Superior temporal gyrus (tissue), 1 donor: ENCODE measurements at regions not wholly inside any gene's neighbourhood (a gene's known extent, or its start where the extent isn't known, plus 50 kb on each side); places are given as distances from the start of the nearest gene placed in this dataset.
"Not testable (repeated sequence)": the region's sequence is repeated elsewhere in the genome, so short reads cannot be mapped to it uniquely, and the experiment has no call there.

ENCODE experiments used
- DNase-seq: peaks from one replicate; pipeline ENCODE4 v3.0.0-alpha.2; 2016; ENCODE audit errors: extremely low spot score

DNA sequence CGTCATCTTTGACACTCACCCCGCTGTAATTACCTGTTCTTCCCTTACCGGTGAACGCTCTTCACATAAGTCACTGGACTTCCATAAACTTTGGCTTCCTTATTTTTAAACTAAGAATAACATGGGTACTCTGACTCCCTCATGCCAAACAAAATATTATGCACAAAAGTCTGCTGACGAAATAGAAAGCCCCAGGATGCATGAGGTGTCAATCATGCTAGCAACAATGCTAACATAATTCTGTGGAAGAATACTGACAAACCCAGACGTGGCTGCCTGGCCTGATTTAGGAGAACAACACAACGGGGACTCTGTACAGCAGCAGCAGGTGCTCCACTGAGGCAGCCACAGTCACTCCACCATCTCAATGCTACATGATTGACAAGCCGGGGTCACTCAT lies 137.5 kb downstream of the CCDC71L start:
- DNase-seq = no peak

DNA sequence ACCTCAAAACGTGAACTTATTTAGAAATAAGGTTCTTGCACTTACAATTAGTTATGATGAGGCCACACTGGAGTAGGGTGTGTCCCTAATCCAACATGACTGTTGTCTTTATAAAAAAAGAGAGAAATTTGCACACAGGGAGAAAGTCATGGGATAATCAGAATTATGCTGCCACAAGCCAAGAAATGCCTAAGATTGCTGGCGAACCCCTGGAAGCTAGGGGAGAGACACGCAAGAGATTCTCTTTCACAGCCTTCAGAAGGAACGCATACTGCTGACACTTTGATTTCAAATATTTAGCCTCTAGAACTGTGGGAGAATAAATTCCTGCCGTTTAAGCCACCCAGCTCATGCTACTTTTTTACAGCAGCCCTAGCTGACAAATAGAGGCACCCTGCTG lies 138.3 kb downstream of the CCDC71L start:
- no peak for DNase-seq

DNA sequence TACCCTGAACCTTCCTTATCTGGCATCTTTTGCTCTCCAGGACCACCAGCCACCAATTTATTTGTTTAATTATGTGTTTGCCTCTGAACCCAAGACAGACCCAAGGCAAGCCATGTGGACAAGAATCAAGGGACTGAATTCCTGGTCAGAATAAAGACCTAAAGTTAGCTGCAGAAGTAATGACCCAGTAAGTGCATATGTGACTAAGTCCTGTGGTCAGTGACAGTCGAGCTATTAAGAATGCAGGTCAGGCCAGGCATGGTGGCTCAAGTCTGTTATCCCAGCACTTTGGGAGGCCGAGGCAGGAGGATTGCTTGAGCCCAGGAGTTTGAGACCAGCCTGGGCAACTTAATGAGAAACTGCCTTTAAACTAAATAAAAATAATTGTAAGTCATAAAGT lies 139.4 kb downstream of the CCDC71L start:
- DNase-seq = no peak

DNA sequence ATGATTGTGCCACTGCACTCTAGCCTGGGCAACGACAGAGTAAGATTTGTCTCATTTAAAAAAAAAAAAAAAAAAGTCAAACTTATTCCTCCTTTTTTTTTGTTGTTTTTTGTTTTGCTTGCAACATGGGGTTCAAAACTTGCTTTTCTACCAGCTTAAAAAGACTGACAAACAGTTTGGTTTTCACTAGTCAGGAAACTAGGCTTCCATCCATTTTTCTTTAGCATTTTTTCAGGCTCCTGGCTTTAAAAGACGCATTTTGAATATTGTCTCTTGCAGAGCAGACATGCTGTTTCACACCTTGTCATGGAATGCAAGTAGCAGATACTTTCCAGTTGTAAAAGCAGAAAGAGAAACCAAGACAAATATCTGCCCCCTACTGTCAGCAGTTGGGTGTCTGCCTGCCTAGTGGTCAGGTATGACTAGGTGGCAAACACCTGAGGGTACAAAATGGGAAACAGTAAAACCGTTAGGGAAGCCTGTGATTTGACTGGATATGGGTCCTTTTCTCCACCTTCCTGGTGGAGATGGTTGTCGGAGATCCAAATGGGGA lies 139.9 kb downstream of the CCDC71L start:
- no peak for DNase-seq

DNA sequence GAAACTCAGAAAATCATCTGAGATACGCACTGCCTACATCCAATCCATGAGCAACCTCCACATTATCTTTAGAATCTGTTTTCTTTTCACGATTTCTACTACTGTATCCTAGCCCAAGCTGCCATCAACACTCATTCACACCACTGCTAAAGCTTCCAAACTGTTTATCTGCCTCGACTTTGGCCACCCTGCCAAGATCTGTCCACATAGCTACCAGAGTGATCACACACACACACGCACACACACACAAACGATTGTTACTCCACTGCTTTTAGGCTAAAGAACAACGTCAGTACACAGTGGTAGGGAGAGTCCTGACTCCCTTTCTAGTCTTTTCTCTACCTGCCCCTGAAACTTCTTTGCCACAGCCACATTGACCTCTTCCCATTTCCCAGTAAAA lies 142.0 kb downstream of the CCDC71L start:
- DNase-seq = no peak

DNA sequence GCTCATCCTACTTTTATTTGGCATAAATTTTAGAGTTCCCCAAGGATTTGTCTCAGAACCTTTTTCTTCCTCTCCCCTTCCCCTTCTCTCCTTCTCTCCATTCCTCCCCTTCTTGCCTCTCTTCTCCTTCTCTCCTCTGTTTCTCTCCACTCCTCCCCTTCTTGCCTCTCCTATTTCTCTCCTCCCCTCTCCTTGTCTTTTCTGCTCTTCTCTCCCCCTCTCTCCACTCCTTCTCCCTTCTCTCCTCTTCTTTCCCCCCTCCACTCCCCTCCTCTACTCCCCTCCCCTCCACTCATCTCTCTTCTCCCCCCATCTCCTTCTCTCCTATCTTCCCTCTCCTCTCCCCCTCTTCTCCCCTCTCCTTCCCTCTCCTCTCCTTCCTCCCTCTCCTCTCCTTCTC lies 142.7 kb downstream of the CCDC71L start:
- DNase-seq = no peak

DNA sequence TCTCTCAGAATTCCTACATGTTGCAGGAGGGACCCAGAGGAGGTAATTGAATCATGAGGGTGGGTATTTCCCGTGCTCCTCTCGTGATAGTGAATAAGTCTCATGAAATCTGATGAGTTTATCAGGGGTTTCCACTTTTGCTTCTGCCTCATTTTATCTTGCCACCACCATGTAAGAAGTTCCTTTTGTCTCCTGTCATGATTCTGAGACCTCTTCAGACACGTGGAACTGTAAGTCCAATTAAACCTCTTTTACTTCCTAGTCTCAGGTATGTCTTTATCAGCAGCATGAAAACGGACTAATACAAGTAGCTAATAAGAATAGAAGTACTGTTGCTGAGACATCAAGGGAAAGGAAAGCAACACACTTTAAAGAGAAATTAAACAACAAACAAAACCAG lies 143.4 kb downstream of the CCDC71L start:
- no peak for DNase-seq

DNA sequence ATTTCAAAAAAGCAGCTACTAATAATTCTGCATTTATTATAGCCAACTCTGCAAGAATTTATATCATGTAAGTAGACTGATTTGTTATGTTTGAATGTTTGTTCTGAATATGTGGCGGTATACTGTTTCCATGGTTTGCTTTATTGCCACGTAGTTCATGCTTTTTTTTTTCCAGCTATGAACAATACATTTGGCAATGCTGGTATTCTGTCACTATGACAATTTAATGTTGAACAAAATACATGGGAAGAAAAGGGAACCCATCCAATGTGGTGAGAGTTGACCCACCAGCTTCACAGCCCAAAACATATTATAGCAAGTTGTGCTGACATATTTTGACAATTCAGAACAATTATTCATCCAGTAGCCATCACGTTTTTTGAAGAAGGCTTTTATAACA lies 145.6 kb downstream of the CCDC71L start:
- DNase-seq = no peak

DNA sequence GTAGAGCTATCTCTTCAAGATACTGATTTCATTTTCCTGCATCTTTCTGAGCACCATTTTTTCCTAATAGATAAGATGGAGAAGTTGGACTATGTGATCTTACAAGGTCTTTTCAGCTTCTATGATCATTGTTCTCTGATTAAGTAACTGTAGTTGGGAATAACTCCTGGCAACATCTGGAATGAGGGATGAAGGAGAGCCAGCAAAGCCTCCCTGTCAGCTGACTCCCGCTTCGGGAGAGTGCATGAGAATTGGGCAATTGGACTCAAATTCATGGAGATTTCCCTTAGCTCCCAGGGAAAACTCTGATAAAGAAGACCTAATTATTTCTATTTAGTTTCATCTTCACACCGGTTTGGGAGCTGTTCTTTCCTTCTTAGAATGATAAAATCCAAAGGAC lies 146.1 kb downstream of the CCDC71L start:
- no peak for DNase-seq

DNA sequence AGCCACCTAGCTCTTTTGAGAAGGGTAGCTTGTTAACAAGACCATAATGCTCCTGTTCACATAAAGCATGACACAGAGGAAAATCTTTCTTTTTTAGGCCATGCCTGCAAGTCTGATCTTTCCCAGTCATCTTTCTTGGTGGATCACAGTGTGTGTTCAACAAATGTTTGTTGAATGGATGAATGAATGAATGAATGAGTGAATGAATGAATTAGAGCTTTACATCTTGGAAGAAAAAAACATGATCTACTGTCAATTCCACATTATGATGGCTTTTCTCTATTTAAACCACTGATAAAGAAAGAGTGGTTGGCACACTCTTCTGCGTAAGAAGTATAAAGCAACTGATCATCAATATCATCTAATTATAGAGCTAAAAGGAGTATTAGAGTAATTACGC lies 148.7 kb downstream of the CCDC71L start:
- DNase-seq = no peak

DNA sequence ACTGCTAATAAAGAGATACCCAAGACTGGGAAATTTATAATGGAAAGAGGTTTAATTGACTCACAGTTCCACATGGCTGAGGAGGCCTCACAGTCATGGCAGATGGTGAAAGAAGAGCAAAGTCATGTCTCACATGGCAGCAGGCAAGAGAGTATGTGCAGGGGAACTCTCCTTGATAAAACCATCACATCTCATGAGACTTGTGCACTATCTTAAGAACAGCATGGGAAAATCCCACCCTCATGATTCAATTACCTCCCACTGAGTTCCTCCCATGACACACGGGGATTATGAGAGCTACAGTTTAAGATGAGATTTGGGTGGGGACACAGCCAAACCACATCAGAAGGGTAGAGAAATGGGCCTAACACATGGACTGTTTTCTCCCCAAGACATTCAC lies 156.3 kb downstream of the CCDC71L start:
- DNase-seq = no peak

DNA sequence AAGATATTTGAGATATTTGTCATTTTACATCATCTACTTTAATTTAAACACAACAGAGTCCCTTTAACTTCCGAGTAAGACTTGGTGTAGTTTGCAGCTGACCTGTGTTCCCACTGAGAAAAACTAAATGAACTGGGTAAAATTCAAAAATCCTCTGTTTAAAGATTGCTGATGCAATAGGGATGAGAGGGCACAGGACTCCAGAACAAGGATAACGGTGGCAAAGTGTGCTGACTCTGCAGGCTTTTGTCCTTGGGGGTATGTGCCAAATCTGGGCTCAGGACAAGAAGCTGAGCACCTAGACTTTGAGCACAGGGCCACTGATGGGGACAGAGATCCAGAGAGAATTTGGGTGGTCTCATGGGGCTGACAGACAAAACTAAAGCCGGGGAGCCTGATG lies 156.8 kb downstream of the CCDC71L start:
- DNase-seq = no peak

DNA sequence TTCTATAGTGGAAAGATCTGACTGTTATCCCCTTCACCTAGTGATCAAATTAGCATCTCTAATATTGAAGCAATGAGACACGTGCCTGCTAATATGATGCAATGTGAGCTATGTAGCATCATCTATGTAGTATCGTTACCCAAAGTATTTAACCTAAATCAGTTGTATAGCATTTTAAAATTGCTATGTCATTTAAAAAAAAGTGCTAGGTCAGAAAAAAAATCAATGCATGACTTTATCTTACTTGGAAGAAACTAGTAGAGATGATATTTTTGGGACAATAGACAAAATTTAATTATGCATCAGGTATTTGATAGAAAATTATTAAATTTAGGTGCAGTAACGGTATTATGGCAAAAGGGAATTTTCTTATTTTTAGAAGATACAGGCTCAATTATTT lies 157.3 kb downstream of the CCDC71L start:
- DNase-seq = no peak

DNA sequence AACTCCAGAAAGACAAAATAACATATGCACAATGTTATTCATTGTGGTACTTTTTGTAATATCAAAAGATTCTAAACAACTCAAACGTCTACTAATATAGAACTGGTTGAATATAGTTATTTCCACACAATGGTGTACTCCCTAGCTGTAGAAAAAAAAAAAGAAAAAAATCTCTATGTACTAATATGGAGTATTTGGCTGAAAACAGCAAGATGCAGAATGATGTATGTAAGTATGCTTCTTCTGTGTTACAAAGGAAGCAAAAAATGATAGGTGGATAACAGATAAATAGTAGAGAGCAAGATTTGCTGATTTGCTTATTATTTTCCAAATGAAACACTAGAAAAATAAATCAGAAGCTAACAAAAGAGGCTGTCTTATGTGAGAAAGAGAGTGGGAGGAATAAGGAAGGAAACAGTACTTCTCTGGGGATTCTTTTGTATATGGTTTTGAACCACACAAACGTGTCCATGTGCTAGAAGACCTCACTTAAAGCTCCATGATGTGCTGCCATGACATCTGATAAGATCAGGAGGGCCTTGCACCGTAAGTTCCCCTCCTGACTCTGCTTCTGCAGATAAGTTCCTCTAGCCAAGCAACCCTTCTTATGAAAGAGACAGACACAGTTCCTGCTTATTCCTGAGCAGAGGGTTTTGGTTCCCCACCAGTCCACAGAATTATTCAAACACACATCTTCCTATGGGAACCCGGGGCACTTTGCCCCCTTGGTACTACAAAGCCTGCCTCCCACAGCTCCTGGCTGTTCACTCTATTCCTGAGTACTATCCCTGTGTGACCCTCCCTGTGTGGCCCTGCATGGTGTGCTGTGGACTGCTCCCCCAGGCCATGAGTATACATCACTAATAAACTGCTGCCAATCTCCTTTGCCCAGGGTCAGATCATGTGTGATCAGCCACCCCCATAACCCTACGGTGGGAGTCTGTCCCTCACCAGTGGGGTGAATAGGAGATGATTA lies 159.1 kb downstream of the CCDC71L start:
- no peak for DNase-seq

DNA sequence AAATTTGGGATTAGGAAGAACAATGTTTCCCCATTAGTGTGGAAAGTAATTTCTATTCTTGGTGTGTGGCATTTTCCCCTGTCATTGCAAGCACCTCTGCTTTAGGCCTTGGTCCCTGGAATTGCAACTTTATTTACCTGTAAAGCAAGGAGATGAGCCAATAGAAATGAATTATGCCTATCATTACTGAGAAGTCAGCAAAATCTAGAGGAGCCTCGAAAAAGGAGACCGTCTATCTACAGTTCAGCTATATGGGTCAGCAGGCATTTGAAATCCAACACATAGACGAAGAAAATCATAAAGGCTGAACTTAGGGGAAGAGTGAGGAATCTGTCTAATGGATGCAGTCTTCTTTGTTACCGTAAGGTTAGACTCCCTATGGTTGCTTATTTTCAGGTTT lies 161.1 kb downstream of the CCDC71L start:
- no peak for DNase-seq

DNA sequence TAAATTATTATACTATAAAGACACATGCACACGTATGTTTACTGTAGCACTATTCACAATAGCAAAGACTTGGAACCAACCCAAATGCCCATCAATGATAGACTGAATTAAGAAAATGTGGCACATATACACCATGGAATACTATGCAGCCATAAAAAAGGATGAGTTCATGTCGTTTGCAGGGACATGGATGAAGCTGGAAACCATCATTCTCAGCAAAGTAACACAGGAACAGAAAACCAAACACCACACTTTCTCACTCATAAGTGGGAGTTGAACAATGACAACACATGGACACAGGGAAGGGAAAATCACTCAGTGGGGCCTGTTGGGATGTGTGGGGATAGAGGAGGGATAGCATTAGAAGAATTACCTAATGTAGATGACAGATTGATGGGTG lies 163.0 kb downstream of the CCDC71L start:
- not testable (repeated sequence) for DNase-seq

DNA sequence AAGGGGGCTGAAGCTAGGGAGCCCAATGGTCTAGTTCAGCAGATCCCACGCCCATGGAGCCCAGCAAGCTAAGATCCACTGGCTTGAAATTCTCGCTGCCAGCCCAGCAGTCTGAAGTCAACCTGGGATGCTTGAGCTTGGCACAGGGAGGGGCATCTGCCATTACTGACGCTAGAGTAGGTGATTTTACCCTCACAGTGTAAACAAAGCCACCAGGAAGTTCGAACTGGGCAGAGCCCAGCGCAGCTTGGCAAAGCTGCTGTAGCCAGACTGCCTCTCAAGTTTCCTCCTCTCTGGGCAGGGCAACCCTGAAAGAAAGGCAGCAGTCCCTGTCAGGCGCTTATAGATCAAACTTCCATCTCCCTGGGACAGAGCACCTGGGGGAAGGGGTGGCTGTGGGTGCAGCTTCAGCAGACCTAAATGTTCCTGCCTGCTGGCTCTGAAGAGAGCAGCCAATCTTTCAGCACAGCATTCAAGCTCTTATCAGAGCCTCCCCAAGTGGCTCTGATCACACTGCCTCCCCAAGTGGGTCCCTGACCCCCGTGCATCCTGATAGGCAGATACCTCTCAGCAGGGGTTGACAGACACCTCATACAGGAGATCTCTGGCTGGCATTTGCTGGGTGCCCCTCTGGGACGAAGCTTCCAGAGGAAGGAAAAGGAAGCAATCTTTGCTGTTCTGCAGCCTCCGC lies 167.8 kb downstream of the CCDC71L start:
- no peak for DNase-seq

DNA sequence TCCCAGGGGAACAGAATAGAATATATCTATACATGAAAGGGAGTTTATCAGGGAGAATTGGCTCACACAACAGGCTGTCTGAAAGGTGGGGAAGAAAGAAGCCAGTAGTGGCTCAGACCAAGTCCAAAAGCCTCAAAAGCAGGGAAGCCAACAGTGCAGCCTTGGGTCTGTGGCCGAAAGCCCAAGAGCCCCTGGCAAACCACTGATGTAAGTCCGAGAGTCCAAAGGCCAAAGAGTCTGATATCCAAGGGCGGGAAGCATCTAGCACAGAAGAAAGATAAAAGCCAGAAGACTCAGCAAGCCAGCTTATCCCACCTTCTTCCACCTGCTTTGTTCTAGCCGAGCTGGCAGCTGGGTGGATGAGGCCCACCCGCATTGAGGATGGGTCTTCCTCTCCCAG lies 172.5 kb downstream of the CCDC71L start:
- DNase-seq = no peak

DNA sequence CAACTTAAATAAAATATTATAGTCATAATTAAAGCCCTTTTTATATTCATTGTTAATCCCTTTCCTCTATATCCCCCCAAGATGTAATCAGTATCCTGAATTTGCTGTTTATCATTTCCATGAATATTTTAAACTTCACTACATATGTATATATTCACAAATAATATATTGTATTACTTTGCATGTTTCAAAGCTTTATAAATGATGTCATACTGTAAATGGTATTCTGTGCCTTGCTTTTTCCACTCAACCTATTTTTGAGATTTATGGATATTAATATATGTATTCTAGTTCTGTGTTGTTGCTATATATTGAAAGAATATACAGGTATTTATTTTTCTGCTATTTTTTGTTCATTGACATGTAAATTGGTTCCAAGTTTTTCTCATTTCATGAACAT lies 173.1 kb downstream of the CCDC71L start:
- no peak for DNase-seq

DNA sequence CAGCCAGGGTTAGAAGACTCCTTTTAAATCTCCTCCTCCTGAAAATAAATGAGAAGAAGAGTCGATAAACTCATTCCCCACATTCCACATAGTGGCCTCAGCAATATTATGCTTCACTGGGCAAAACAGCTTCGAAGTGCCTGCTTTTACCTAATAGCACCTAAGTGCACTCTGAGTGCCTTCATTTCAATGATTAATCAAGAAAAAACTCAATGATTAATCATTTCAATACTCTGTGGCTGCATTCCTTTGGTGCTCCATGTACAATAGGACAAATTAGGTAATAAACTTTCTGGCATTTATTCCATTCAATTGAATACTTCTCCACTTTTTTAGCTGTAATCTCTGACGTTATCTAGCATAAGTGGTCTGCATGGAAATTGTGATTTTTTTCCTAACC lies 174.6 kb downstream of the CCDC71L start:
- no peak for DNase-seq

DNA sequence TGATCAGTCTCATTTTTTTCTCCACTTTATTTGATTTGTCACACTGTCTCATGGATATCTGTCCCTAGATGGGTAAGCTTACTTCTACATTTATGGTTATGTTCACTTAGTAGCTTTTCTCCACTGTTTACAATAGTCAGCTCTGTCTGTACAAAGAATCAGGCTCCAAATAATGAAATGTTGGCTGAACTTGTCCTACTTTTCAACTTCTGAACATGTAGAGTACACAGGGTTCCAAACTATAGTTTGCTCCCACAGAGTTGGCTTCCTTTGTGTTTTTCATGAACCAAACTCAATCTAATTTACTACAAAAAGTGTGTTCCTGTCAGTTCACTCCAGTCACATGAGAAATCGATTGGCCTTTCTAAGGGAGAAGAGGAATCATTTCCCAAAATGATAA lies 175.0 kb downstream of the CCDC71L start:
- DNase-seq = no peak

DNA sequence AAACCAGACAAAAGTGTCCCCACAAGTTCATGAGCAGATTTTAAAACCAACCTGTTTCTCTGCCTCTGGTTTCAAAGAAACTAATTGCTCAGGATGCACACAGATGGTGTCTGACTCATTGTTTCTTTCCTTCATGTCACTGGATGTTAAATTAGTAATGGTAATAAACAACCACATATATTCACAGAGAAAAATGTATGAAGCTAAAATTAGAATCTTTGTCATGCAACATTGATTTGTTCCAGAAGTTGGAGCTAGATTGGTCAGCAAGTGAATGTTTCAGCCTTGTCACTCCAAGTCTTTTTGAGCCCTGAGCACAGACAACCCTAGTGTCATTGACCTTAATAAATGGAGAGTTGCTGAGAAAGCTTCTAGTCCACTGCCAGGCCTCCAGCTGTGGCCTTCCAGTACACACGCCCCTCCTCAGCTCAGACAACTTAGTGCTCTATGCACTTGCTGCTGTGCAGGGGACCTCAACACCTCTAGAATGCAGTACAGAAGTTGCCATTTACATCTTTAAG lies 175.9 kb downstream of the CCDC71L start:
- no peak for DNase-seq

DNA sequence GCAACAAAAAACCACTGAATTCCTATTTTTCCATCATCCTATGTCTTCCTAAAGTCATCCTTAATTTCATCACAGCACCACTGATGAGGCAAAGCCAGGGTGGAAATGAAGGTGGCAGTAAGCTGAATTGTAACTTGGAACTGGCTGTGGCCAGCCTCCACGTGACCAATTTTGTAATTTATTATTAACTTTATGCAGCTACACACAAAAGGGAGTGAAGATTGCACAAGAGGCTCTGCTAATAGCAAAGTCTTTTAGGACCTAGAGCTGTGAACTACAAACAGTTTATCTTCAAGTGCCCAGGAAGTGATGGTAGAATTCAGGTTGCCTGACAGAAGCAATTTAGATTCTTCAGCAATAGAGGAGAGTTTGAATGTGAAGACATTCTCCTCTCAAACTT lies 176.4 kb downstream of the CCDC71L start:
- no peak for DNase-seq
